GM08714 (cell line): ENCODE measurements at regions not wholly inside any gene's neighbourhood (a gene's known extent, or its start where the extent isn't known, plus 50 kb on each side); places are given as distances from the start of the nearest gene placed in this dataset.

ENCODE experiments used
- H3K4me3 ChIP-seq: fragments of 200-500 bp; sonication (Bioruptor generic); 2 replicates; pipeline ENCODE4 v1.5.1; 2014; ENCODE audit warnings: mild to moderate bottlenecking, low read length, inconsistent platforms
- ZNF274 ChIP-seq: IDR thresholded peaks from 2 replicates; pipeline ENCODE4 v1.6.1; 2012; ENCODE audit warnings: mild to moderate bottlenecking, low read depth, low read length

GRCh38 chr6:140566781-140567277 lies 1192.4 kb upstream of the CITED2 start:
- no peak for TF ChIP-seq ZNF274
- no peak overlapping the region for H3K4me3 ChIP-seq

- TF ChIP-seq ZNF274, result no peak
- no peak overlapping the region for H3K4me3 ChIP-seq
Measured at GRCh38 chr6:140563728-140564127, 1189.3 kb upstream of the CITED2 start.

- no peak for TF ChIP-seq ZNF274
- no peak overlapping the region for H3K4me3 ChIP-seq
Measured at GRCh38 chr6:140561701-140562100, 1187.3 kb upstream of the CITED2 start.

GRCh38 chr6:140560671-140561070 lies 1186.2 kb upstream of the CITED2 start:
- TF ChIP-seq ZNF274, result no peak

GRCh38 chr6:140559458-140559857 lies 1185.0 kb upstream of the CITED2 start:
- TF ChIP-seq ZNF274, result no peak
- no peak overlapping the region for H3K4me3 ChIP-seq

More at GRCh38 chr6:140560671-140561070, 1186.2 kb upstream of the CITED2 start:
- no peak overlapping the region for H3K4me3 ChIP-seq

GRCh38 chr6:140554421-140554820 lies 1180.0 kb upstream of the CITED2 start:
- H3K4me3 ChIP-seq, result no peak overlapping the region
- TF ChIP-seq ZNF274, result no peak

GRCh38 chr6:140548366-140548765 lies 1173.9 kb upstream of the CITED2 start:
- no peak for TF ChIP-seq ZNF274
- H3K4me3 ChIP-seq, result no peak overlapping the region

GRCh38 chr6:140546640-140547039 lies 1172.2 kb upstream of the CITED2 start:
- no peak overlapping the region for H3K4me3 ChIP-seq
- no peak for TF ChIP-seq ZNF274

- no peak for TF ChIP-seq ZNF274
- no peak overlapping the region for H3K4me3 ChIP-seq
Measured at GRCh38 chr6:140544431-140544830, 1170.0 kb upstream of the CITED2 start.

- TF ChIP-seq ZNF274, result no peak
Measured at GRCh38 chr6:140542863-140543262, 1168.4 kb upstream of the CITED2 start.

GRCh38 chr6:140541288-140541687 lies 1166.8 kb upstream of the CITED2 start:
- H3K4me3 ChIP-seq, result no peak overlapping the region
- no peak for TF ChIP-seq ZNF274

More at GRCh38 chr6:140542863-140543262, 1168.4 kb upstream of the CITED2 start:
- H3K4me3 ChIP-seq, result no peak overlapping the region

GRCh38 chr6:140540743-140541142 lies 1166.3 kb upstream of the CITED2 start:
- TF ChIP-seq ZNF274, result no peak
- H3K4me3 ChIP-seq, result no peak overlapping the region

- H3K4me3 ChIP-seq, result no peak overlapping the region
- no peak for TF ChIP-seq ZNF274
Measured at GRCh38 chr6:140538926-140539325, 1164.5 kb upstream of the CITED2 start.

GRCh38 chr6:140537834-140538705 lies 1163.6 kb upstream of the CITED2 start:
- H3K4me3 ChIP-seq, result no peak overlapping the region
- no peak for TF ChIP-seq ZNF274

- TF ChIP-seq ZNF274, result no peak
- no peak overlapping the region for H3K4me3 ChIP-seq
Measured at GRCh38 chr6:140537211-140537610, 1162.8 kb upstream of the CITED2 start.
